ENCODE measurements at regions not wholly inside any gene's neighbourhood (a gene's known extent, or its start where the extent isn't known, plus 50 kb on each side); places are given as distances from the start of the nearest gene placed in this dataset.
"Not testable (repeated sequence)": the region's sequence is repeated elsewhere in the genome, so short reads cannot be mapped to it uniquely, and the experiment has no call there.

DNA sequence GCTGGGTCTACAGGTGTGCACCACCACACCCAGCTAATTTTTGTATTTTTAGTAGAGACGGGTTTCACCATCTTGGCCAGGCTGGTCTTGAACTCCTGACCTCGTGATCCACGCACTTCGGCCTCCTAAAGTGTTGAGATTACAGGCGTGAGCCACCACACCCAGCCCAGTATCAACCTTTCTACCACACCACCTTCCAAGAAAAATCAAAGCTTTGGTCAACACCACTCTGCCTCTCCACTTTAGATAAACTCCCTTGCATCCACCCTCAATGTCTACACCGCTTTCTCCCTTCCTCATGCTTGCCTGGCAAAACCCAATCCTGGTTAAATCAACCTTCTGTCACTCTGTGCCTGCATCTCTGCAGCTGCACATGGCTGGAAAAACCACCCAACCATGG is 112.2 kb downstream of the TNFAIP3 start:
- H3K27me3 ChIP-seq (ENCODE audit: insufficient read depth, low read length), result not testable (repeated sequence)

GRCh38 chr6:137980777-137981176 is 113.7 kb downstream of the TNFAIP3 start:
- Histone ChIP-seq H3K27me3 (ENCODE audit: insufficient read depth, low read length) (no peaks in the 10 kb centered on the region), H3K9me3 (ENCODE audit: low read depth, low read length) (no peaks in the 10 kb centered on the region), H3K4me3 (ENCODE audit: low read length) (no peak overlapping the region), H3K4me1 (ENCODE audit: insufficient read depth, low read length) (peaks cover 20% of the 10 kb centered on the region)

More for the DNA sequence above, 112.2 kb downstream of the TNFAIP3 start:
- H3K4me3 ChIP-seq (ENCODE audit: low read length); H3K9me3 ChIP-seq (ENCODE audit: low read depth, low read length): not testable (repeated sequence)
- peaks cover 31% of the 10 kb centered on the region for H3K4me1 ChIP-seq (ENCODE audit: insufficient read depth, low read length)

DNA sequence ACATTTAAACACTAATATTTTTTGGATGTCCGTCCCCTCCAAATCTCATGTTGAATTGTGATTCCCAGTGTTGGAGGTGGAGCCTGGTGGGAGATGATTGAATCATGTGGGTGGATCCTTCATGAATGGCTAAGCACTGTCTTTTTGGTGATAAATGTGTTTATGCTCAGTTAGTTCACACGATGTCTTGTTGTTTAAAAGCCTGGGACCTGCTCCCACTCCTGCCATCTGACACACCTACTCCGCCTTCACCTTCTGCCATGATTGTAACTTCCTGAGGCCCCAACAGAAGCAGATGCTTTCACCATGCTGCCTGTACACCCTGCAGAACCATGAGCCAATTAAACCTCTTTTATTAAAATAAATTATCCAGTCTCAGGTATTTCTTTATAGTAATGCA is 114.7 kb downstream of the TNFAIP3 start:
- Histone ChIP-seq H3K27me3 (ENCODE audit: insufficient read depth, low read length) (no peaks in the 10 kb centered on the region), H3K9me3 (ENCODE audit: low read depth, low read length) (no peaks in the 10 kb centered on the region), H3K4me1 (ENCODE audit: insufficient read depth, low read length) (peaks cover 10% of the 10 kb centered on the region), H3K4me3 (ENCODE audit: low read length) (no peak overlapping the region)

- H3K4me1 ChIP-seq (ENCODE audit: insufficient read depth, low read length), result peaks cover 9% of the 10 kb centered on the region
- H3K27me3 ChIP-seq (ENCODE audit: insufficient read depth, low read length), result no peaks in the 10 kb centered on the region
- H3K9me3 ChIP-seq (ENCODE audit: low read depth, low read length), result no peaks in the 10 kb centered on the region
- H3K4me3 ChIP-seq (ENCODE audit: low read length), result no peak overlapping the region
Observed at GRCh38 chr6:137982418-137983189, 115.5 kb downstream of the TNFAIP3 start.

- Histone ChIP-seq H3K4me1 (ENCODE audit: insufficient read depth, low read length) (peaks cover 9% of the 10 kb centered on the region), H3K27me3 (ENCODE audit: insufficient read depth, low read length) (no peaks in the 10 kb centered on the region), H3K9me3 (ENCODE audit: low read depth, low read length) (no peaks in the 10 kb centered on the region), H3K4me3 (ENCODE audit: low read length) (no peak overlapping the region)
Observed at GRCh38 chr6:137983269-137983668, 116.2 kb downstream of the TNFAIP3 start.

- H3K4me1 ChIP-seq (ENCODE audit: insufficient read depth, low read length), result no peaks in the 10 kb centered on the region
- no peak overlapping the region for H3K4me3 ChIP-seq (ENCODE audit: low read length)
- peaks cover 2% of the 10 kb centered on the region for H3K27me3 ChIP-seq (ENCODE audit: insufficient read depth, low read length)
- H3K9me3 ChIP-seq (ENCODE audit: low read depth, low read length), result no peaks in the 10 kb centered on the region
Observed at GRCh38 chr6:137989664-137990063, 117.6 kb downstream of the PERP start.

GRCh38 chr6:137995371-137995770 is 111.8 kb downstream of the PERP start:
- Histone ChIP-seq H3K9me3 (ENCODE audit: low read depth, low read length) (no peaks in the 10 kb centered on the region), H3K27me3 (ENCODE audit: insufficient read depth, low read length) (peaks cover 2% of the 10 kb centered on the region), H3K4me1 (ENCODE audit: insufficient read depth, low read length) (no peaks in the 10 kb centered on the region), H3K4me3 (ENCODE audit: low read length) (no peak overlapping the region)

- no peaks in the 10 kb centered on the region for H3K27me3 ChIP-seq (ENCODE audit: insufficient read depth, low read length)
- no peaks in the 10 kb centered on the region for H3K4me1 ChIP-seq (ENCODE audit: insufficient read depth, low read length)
- no peak overlapping the region for H3K4me3 ChIP-seq (ENCODE audit: low read length)
- H3K9me3 ChIP-seq (ENCODE audit: low read depth, low read length), result no peaks in the 10 kb centered on the region
Observed at GRCh38 chr6:137998461-137999019, 108.7 kb downstream of the PERP start.

DNA sequence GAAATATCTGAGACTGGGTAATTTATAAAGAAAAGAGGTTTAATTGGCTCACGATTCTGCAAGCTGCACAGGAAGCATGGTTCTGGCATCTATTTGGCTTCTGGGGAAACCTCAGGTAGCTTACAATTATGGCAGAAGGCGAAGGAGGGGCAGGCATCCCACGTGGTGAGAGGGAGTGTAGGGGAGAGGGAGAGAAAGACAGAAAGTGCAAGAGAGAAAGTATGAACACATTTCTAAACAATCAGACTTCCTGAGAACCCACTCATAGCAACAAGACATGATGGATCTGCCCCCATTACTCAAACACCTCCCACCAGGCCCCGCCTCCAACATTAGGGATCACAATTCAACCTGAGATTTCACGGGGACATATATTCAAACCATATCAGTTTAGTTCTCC is 107.4 kb downstream of the PERP start:
- no peaks in the 10 kb centered on the region for H3K4me1 ChIP-seq (ENCODE audit: insufficient read depth, low read length)
- H3K4me3 ChIP-seq (ENCODE audit: low read length), result no peak overlapping the region
- H3K9me3 ChIP-seq (ENCODE audit: low read depth, low read length), result no peaks in the 10 kb centered on the region
- H3K27me3 ChIP-seq (ENCODE audit: insufficient read depth, low read length), result no peaks in the 10 kb centered on the region

DNA sequence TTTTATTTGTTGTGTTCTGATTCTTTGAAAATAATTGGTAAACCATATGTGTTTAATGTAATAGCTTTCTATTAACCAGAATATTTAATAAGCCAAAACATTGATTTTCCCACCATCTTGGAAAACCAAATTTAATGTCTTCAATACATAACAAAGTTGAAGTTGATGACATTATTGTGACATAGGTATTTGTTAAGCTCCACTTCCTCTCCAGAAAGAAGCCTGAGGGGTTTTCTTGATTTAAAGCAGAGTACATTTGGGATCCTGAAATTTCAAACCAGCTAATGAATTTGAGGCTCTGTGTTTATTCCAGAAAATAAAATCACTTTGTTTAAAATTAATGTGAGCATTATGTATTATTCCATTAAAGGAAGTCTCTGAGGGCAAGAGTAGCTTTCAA is 106.3 kb downstream of the PERP start:
- Histone ChIP-seq H3K4me1 (ENCODE audit: insufficient read depth, low read length) (no peaks in the 10 kb centered on the region), H3K9me3 (ENCODE audit: low read depth, low read length) (no peaks in the 10 kb centered on the region), H3K4me3 (ENCODE audit: low read length) (no peak overlapping the region), H3K27me3 (ENCODE audit: insufficient read depth, low read length) (no peaks in the 10 kb centered on the region)

DNA sequence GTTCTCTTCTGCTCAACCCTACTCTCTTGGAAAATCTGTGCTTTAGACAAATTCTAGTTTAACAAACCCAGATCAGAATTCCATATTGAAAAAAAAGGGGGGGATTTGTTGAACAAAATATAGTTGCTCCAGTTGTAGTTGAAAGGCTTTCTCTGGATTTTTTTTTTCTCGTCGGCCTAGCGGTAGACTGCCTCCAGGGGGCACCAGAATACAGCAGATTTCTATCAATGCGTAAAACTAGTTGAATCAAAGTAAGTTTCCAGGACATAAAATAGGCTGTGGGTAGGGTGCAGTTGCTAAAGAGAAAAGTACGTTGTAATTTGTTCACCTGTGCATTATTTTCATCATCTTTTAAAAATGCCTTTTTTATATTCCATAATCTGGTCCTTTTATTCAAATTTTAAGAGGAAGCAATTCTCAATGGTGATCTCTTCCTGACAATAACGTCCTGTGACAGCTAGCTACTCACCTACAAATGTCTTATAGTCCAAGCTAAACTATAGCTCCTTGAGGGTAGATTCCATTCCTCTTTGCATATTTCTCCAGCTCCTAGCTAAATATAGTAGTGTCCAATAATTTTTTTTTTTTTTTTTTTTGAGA is 105.4 kb downstream of the PERP start:
- Histone ChIP-seq H3K4me3 (ENCODE audit: low read length) (no peak overlapping the region), H3K4me1 (ENCODE audit: insufficient read depth, low read length) (no peaks in the 10 kb centered on the region), H3K27me3 (ENCODE audit: insufficient read depth, low read length) (no peaks in the 10 kb centered on the region), H3K9me3 (ENCODE audit: low read depth, low read length) (no peaks in the 10 kb centered on the region)

- Histone ChIP-seq H3K4me3 (ENCODE audit: low read length) (no peak overlapping the region), H3K9me3 (ENCODE audit: low read depth, low read length) (no peaks in the 10 kb centered on the region), H3K27me3 (ENCODE audit: insufficient read depth, low read length) (no peaks in the 10 kb centered on the region), H3K4me1 (ENCODE audit: insufficient read depth, low read length) (no peaks in the 10 kb centered on the region)
Observed at GRCh38 chr6:138004430-138005287, 102.6 kb downstream of the PERP start.

- H3K9me3 ChIP-seq (ENCODE audit: low read depth, low read length), result no peaks in the 10 kb centered on the region
- no peaks in the 10 kb centered on the region for H3K4me1 ChIP-seq (ENCODE audit: insufficient read depth, low read length)
- no peaks in the 10 kb centered on the region for H3K27me3 ChIP-seq (ENCODE audit: insufficient read depth, low read length)
- no peak overlapping the region for H3K4me3 ChIP-seq (ENCODE audit: low read length)
Observed at GRCh38 chr6:138005846-138006245, 101.4 kb downstream of the PERP start.

DNA sequence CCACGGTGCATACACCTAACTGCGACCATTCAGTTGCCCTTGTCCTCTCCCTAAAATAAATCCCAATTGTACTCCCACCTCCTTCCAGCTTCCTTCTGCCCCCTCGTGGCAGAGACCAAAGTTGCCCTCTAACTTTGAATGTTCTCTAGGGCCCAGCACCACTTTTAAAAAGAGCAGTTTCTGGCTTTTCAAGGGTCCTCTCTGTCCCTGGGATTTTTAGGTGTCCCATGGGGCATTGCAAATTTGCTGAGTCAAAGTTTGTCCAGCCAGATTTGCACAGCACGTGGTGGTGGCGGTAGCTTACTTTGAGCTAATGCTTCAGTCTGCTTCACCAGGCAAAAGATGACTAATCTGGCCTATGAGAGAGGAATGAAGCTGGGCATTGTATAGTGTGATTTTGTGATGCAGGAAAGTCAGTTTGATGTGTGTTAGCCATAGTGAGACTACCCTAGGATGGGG is 100.2 kb downstream of the PERP start:
- H3K4me1 ChIP-seq (ENCODE audit: insufficient read depth, low read length), result no peaks in the 10 kb centered on the region
- no peaks in the 10 kb centered on the region for H3K9me3 ChIP-seq (ENCODE audit: low read depth, low read length)
- no peaks in the 10 kb centered on the region for H3K27me3 ChIP-seq (ENCODE audit: insufficient read depth, low read length)
- no peak overlapping the region for H3K4me3 ChIP-seq (ENCODE audit: low read length)

DNA sequence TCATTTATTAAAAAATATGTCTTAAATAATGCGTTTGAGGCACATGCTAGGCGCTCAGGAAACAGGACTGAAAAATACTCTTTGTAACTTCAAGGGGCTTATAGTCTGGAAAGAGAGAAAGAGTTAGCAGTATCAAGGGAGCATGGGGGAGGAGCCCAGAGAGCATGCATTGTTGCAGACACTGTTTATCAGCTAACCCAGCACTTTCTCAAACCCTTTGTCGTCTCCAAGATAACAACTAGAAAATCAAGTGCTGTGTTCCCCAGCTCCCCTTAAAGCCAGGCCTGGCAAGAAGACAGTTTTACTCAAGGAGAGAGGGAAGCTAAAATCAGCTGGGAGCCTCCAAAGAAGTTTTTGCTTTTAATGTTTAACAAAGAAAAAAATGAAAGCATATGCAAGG is 98.4 kb downstream of the PERP start:
- Histone ChIP-seq H3K9me3 (ENCODE audit: low read depth, low read length) (no peaks in the 10 kb centered on the region), H3K4me1 (ENCODE audit: insufficient read depth, low read length) (no peaks in the 10 kb centered on the region), H3K4me3 (ENCODE audit: low read length) (no peak overlapping the region), H3K27me3 (ENCODE audit: insufficient read depth, low read length) (no peaks in the 10 kb centered on the region)

Measured in mononuclear cell (primary cell).